Activated naive CD4-positive, alpha-beta T cell treated with anti-CD3 and anti-CD28 coated beads for 36 hours (primary cell): ENCODE measurements at regions not wholly inside any gene's neighbourhood (a gene's known extent, or its start where the extent isn't known, plus 50 kb on each side); places are given as distances from the start of the nearest gene placed in this dataset.

Source experiments
- CTCF ChIA-PET: fragments of 350-600 bp; sonication (Branson Sonifier 250); formaldehyde crosslinking; loops from one replicate; lab custom pipeline; 2021; ENCODE audit warnings: antibody characterized with exemption; lab: Charles Lee
- DNase-seq: peaks from one replicate; pipeline ENCODE4 v3.0.0-alpha.2; 2020
- H3K27ac Mint-ChIP-seq: one replicate; pipeline ENCODE4 v1.8.0; 2021; ENCODE audit warnings: mild to moderate bottlenecking, mixed read lengths
- H3K27me3 Mint-ChIP-seq: one replicate; pipeline ENCODE4 v1.8.0; 2021; ENCODE audit warnings: low read depth, mixed read lengths
- H3K36me3 Mint-ChIP-seq: one replicate; pipeline ENCODE4 v1.8.0; 2021; ENCODE audit warnings: low read depth, mixed read lengths
- H3K4me1 Mint-ChIP-seq: one replicate; pipeline ENCODE4 v1.8.0; 2021; ENCODE audit warnings: low read depth, mixed read lengths
- H3K4me3 Mint-ChIP-seq: one replicate; pipeline ENCODE4 v1.8.0; 2021; ENCODE audit warnings: mild to moderate bottlenecking, moderate library complexity, mixed read lengths
- H3K9me3 Mint-ChIP-seq: one replicate; pipeline ENCODE4 v1.8.0; 2021; ENCODE audit warnings: mixed read lengths
- intact Hi-C: fragments of 100-400 bp; cut with micrococcal nuclease; formaldehyde crosslinking; loops from one replicate; pipeline ENCODE4 v1.15.1; 2023

DNA sequence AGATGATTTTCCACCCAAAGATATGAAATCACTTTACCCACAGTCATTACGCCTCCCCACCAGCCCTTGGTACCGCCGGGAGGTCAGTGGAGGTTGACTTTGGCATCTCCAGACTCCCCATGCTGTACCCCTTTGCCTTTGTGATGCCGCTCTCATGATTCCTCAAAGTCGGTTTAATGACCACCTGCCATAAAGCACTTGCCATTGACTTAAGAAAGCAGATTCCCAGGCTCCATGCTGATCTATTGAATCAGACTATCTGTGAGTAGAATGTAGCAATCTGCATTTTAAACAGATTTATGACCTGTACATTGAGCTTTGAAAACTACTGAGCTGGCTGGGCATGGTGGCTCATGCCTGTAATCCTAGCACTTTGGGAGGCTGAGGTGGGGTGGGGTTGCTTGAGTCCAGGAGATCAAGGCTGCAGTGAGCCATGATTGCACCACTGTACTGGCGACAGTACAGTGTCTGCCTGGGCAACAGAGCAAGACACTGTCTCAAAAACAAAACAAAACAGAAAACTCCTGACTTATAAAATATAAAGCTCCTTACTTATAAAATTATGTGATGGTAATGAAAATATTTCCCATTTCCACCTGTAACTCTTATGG lies 235.2 kb downstream of the KLF5 start:
- intact Hi-C loops: no loop called here
- H3K27ac Mint-ChIP-seq: no peak overlapping the region
- H3K36me3 Mint-ChIP-seq: no peaks in the 10 kb centered on the region
- no peaks in the 10 kb centered on the region for H3K9me3 Mint-ChIP-seq
- peaks cover 4% of the 10 kb centered on the region for H3K27me3 Mint-ChIP-seq
- H3K4me1 Mint-ChIP-seq: no peaks in the 10 kb centered on the region
- DNase-seq: no peak
- CTCF ChIA-PET: interaction anchor here (0.6 to 0.9 kb wide), 2 partner anchors 58 to 80 kb away, joined by 3 read pairs; no protein-coding TSS in a partner anchor
- H3K4me3 Mint-ChIP-seq: no peak overlapping the region

DNA sequence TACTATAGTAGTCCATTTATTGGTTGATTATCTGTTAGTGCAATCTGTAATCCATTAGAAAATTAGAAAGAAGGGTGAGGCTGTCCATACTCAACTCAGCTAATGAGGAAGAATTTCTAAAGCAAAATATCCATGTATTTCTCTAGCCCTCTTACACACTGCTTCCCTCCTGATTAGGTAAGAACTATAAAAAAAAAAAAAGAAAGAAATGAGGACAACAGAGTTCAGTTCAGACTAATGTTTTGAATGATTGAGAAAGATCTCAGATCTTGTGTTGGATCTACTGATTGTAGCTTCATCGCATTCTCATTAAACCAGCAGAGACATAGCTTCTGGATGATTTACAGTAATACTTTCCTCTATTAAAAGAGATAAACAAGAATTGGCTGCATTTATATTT lies 233.3 kb downstream of the KLF5 start:
- H3K27ac Mint-ChIP-seq: no peak overlapping the region
- no peak for DNase-seq
- peaks cover 4% of the 10 kb centered on the region for H3K27me3 Mint-ChIP-seq
- no peaks in the 10 kb centered on the region for H3K4me1 Mint-ChIP-seq
- H3K36me3 Mint-ChIP-seq: no peaks in the 10 kb centered on the region
- CTCF ChIA-PET: interaction anchor here (0.6 to 1.1 kb wide), 2 partner anchors 129 to 363 kb away, joined by 3 read pairs; no protein-coding TSS in a partner anchor
- intact Hi-C loops: no loop called here
- no peak overlapping the region for H3K4me3 Mint-ChIP-seq
- no peaks in the 10 kb centered on the region for H3K9me3 Mint-ChIP-seq

DNA sequence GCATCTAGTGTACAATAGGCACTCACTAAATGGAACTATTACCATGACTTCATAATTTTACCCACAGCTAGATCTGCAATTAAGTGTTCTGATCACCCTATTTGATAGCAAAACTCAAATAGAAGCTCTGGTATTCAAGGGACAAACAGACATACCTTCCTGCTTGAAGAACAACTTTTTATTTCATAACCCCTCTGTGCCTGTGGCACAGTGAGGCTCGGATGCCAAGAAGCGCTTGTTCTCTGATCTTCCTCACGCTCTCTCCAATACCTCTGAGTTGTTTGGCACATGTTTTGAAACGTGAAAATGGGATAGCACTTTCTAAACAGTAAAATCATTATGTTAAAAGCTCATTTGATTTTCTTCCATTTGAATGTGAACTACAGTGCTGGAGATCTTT lies 232.0 kb downstream of the KLF5 start:
- CTCF ChIA-PET: no interaction called here
- Mint-ChIP-seq H3K9me3 (no peaks in the 10 kb centered on the region), H3K4me3 (no peak overlapping the region), H3K27ac (no peak overlapping the region), H3K27me3 (peaks cover 4% of the 10 kb centered on the region), H3K4me1 (no peaks in the 10 kb centered on the region), H3K36me3 (no peaks in the 10 kb centered on the region)
- DNase-seq: no peak
- intact Hi-C loops: no loop called here

DNA sequence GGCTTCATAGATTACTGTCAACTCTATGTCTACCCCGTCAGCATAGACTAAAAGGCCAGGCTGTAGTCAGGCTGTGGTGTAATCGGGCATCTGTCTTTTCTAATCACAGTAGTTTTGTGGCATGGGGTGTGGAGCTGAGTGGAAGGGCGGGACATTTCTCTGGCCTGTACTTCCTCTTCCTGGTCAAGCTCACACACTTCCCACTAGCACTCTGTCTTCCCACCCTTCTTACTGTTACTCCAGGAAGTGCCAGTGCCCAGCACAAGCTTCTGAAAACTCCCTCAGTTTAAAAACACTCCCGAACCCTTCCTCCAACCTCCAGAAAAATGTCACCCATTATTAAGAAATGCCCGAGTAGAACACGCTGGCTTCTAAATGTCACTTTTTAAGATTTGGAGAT lies 229.8 kb downstream of the KLF5 start:
- no peaks in the 10 kb centered on the region for H3K4me1 Mint-ChIP-seq
- CTCF ChIA-PET: no interaction called here
- intact Hi-C loops: loop anchor here (5.0 kb wide), 1 partner anchor 419 kb away; no protein-coding TSS in a partner anchor
- DNase-seq: no peak
- H3K27me3 Mint-ChIP-seq: no peaks in the 10 kb centered on the region
- no peaks in the 10 kb centered on the region for H3K9me3 Mint-ChIP-seq
- no peak overlapping the region for H3K27ac Mint-ChIP-seq
- H3K36me3 Mint-ChIP-seq: no peaks in the 10 kb centered on the region
- H3K4me3 Mint-ChIP-seq: no peak overlapping the region

DNA sequence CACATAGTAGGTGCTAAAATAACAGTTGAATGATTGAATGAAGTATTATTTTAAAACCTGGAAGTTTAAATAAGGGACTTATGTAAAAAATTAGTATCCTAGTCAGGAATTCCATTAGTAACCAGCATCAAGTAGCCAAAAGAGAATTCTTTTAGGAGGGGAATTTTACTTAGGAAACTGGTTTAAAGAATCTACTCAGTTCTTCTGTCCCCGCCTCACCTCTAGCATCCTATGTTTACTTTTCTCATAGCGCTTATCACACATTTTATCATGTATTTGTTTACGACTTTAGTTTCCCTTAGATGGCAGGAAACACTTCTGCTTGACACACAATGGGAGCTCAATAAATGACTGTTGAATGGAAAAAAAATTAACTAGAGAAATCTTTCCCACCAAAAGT lies 229.0 kb downstream of the KLF5 start:
- CTCF ChIA-PET: no interaction called here
- Mint-ChIP-seq H3K27ac (no peak overlapping the region), H3K9me3 (no peaks in the 10 kb centered on the region), H3K4me1 (no peaks in the 10 kb centered on the region), H3K4me3 (no peak overlapping the region), H3K27me3 (no peaks in the 10 kb centered on the region), H3K36me3 (no peaks in the 10 kb centered on the region)
- intact Hi-C loops: loop anchor here (5.0 kb wide), 1 partner anchor 419 kb away; no protein-coding TSS in a partner anchor
- DNase-seq: no peak

DNA sequence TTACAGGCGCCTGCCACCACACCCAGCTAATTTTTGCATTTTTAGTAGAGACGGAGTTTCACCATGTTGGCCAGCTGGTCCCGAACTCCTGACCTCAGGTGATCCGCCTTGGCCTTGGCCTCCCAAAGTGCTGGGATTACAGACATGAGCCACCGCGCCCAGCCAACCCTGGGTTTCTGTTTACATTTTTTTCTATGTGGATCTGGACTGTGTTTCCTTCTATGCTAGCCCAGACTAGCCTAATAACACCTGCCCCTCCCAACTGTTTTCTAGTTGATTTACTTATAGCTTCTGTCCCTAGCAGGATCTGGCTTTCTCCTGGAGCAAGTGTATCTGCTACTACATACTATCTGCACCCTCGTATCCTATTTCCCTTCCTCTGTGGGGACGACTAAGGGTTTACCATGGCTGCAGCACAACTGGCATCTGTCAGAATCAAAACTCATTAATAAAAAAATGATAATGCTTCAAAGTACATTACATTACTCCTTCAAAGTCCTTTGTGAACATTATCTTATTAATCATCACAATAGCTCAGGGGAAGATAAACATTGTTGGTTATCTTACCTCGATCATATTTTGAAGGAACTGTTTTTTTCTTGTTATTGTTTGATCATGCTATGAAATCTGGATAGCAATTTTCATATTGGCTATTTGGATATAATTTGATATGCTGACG lies 228.3 kb downstream of the KLF5 start:
- Mint-ChIP-seq H3K9me3 (no peaks in the 10 kb centered on the region), H3K4me1 (no peaks in the 10 kb centered on the region), H3K4me3 (no peak overlapping the region), H3K27ac (no peak overlapping the region), H3K27me3 (no peaks in the 10 kb centered on the region), H3K36me3 (no peaks in the 10 kb centered on the region)
- DNase-seq: no peak
- CTCF ChIA-PET: interaction anchor here (0.6 kb wide), 1 partner anchor 225 kb away, joined by 3 read pairs; no protein-coding TSS in a partner anchor
- intact Hi-C loops: loop anchor here (5.0 kb wide), 1 partner anchor 420 kb away; no protein-coding TSS in a partner anchor

DNA sequence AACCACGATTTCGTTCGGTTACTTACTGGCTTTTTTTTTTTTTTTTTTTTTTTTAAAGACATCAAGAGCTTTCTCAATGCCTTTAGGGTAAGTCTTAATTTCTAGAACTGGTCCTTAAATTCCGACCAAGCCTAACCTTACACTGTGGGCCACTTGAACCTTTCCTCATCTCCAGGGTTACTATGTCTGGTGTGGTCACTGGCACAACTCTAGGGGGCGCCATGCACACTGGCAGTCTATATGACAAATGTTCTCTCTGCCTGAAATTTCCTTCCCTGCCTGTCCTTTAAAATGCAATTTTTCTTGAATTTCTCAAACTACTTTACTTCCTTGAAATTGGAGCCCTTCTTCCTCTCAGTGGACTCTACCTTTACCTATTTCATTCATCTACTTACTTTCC lies 227.4 kb downstream of the KLF5 start:
- H3K27ac Mint-ChIP-seq: no peak overlapping the region
- no peaks in the 10 kb centered on the region for H3K4me1 Mint-ChIP-seq
- intact Hi-C loops: loop anchor here (5.0 kb wide), 1 partner anchor 421 kb away; no protein-coding TSS in a partner anchor
- no peaks in the 10 kb centered on the region for H3K36me3 Mint-ChIP-seq
- no peaks in the 10 kb centered on the region for H3K9me3 Mint-ChIP-seq
- no peaks in the 10 kb centered on the region for H3K27me3 Mint-ChIP-seq
- CTCF ChIA-PET: interaction anchor here (0.6 kb wide), 2 partner anchors 35 to 41 kb away, joined by 3 read pairs; no protein-coding TSS in a partner anchor
- DNase-seq: no peak
- H3K4me3 Mint-ChIP-seq: no peak overlapping the region

DNA sequence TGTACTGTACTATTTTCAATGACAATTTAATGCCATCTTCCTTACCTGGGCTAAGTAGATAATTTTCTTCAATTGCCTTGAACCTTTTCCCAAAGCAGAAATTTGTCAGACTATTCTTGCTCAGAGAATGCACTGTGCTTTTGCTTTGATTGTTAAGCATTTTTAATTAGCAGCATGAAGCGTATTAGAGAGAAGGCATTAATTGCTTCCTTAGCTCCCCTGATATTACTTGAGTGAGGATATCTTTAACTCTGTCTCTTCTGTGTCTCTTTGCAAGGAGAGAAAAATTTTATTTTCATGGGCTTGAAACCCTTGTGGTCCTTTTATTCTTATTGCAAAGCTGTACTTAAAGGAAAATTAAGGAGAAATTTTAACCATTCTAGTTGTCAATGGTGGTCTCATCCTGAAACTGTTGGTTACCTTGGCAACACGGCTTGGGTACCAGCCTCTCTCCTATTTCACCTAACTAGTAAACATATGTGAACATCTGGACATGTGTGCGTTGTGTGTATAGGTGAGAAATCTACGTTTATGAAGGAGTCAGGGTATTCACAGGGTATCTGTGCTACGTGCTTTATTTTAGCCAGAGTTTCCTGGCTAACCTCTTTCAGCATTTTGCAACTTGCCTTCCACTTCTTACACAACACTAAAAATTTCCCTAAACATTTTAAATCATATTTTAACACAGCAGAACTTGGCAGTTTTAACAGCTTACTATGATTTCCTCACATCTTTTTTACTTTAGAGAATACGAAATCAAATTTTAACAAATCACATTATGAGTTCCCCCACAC lies 225.5 kb downstream of the KLF5 start:
- intact Hi-C loops: no loop called here
- H3K9me3 Mint-ChIP-seq: no peaks in the 10 kb centered on the region
- no peak for DNase-seq
- H3K4me1 Mint-ChIP-seq: no peaks in the 10 kb centered on the region
- CTCF ChIA-PET: interaction anchor here (0.6 to 0.7 kb wide), 2 partner anchors 1867 to 1931 kb away, joined by 3 to 4 read pairs; no protein-coding TSS in a partner anchor
- no peaks in the 10 kb centered on the region for H3K27me3 Mint-ChIP-seq
- no peaks in the 10 kb centered on the region for H3K36me3 Mint-ChIP-seq
- no peak overlapping the region for H3K27ac Mint-ChIP-seq
- H3K4me3 Mint-ChIP-seq: no peak overlapping the region

DNA sequence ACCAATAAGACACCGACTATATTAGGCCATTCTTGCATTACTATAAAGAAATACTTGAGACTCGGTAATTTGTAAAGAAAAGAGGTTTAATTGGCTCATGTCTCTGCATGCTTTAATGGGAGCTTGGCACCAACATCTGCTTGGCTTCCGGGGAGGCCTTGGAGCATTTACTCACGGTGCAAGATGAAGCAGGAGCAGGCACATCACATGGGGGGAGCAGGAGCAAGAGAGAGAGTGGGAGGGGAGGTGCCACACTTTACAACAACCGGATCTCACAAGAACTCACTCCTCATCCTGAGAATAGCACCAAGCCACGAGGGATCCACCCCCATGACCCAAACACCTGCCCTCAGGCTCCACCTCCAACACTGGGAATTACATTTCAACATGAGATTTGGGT lies 224.8 kb downstream of the KLF5 start:
- H3K9me3 Mint-ChIP-seq: no peaks in the 10 kb centered on the region
- no peak overlapping the region for H3K27ac Mint-ChIP-seq
- H3K4me3 Mint-ChIP-seq: no peak overlapping the region
- H3K4me1 Mint-ChIP-seq: no peaks in the 10 kb centered on the region
- intact Hi-C loops: no loop called here
- H3K36me3 Mint-ChIP-seq: no peaks in the 10 kb centered on the region
- CTCF ChIA-PET: interaction anchor here (0.6 kb wide), 1 partner anchor 1867 kb away, joined by 3 read pairs; no protein-coding TSS in a partner anchor
- no peak for DNase-seq
- no peaks in the 10 kb centered on the region for H3K27me3 Mint-ChIP-seq

DNA sequence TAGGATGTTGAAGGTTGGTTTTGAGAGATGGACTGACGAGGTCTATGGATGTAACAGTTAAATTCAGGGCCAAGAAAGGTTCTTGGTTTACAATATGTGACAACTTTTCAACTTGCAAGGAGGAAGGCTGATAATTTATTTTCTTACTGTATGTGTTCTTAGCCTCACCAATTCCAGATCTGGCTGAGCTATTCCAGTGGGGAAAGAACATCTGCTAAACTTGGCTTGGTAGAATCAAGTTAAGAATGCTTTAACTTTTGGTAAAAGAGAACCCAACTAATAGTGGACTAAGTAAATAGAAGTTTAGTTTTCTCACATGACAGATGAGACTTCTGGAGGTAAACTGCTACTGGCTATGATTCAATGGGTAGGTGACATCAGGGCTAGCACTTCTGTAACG lies 222.9 kb downstream of the KLF5 start:
- no peak for DNase-seq
- H3K9me3 Mint-ChIP-seq: peaks cover 1% of the 10 kb centered on the region
- H3K27me3 Mint-ChIP-seq: no peaks in the 10 kb centered on the region
- no peaks in the 10 kb centered on the region for H3K36me3 Mint-ChIP-seq
- peaks cover 2% of the 10 kb centered on the region for H3K4me1 Mint-ChIP-seq
- no peak overlapping the region for H3K27ac Mint-ChIP-seq
- CTCF ChIA-PET: interaction anchor here (0.6 kb wide), 2 partner anchors 238 to 415 kb away, joined by 3 read pairs; no protein-coding TSS in a partner anchor
- intact Hi-C loops: no loop called here
- no peak overlapping the region for H3K4me3 Mint-ChIP-seq

DNA sequence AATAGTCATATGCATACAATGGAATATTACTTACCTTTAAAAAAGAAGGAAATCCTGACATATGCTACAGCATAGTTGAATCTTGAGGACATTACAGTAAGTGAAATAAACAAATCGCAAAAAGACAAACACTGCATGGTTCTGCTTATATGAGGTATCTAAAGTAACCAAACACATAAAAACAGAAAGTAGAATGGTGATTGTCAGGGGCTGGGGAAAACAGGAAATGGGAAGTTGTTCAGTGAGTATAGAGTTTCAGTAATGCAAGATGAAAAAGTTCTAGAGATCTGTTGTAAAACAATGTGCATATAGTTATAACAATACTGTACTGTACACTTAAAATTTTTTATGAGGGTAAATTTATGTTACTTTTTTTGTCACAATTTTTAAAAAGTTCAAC lies 219.4 kb downstream of the KLF5 start:
- Mint-ChIP-seq H3K4me1 (peaks cover 12% of the 10 kb centered on the region), H3K9me3 (peaks cover 1% of the 10 kb centered on the region), H3K27me3 (no peaks in the 10 kb centered on the region), H3K4me3 (no peak overlapping the region), H3K36me3 (no peaks in the 10 kb centered on the region), H3K27ac (no peak overlapping the region)
- intact Hi-C loops: no loop called here
- CTCF ChIA-PET: interaction anchor here (0.7 to 1.0 kb wide), 2 partner anchors 18 to 758 kb away, joined by 3 to 4 read pairs; no protein-coding TSS in a partner anchor
- no peak for DNase-seq

DNA sequence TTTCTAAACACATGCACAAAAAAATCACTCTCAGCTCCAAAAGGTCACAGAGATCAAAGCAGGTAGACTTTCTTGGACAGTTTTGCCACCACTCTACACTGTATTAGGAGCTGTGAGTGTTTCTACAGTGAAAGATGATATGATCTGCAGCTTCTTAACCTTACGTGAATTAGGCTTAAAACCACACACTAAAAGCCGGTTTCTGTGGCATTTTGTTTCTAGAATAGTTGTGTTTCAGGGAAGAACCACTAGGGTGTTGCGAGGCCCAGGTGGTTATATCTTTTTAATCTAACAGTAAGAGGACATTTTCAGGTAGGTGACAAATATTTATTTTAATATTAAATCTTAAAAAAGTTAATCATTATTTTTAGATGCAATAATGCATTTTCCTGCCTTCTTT lies 216.4 kb downstream of the KLF5 start:
- intact Hi-C loops: no loop called here

More for the DNA sequence above, 216.4 kb downstream of the KLF5 start:
- CTCF ChIA-PET: no interaction called here
- H3K27ac Mint-ChIP-seq: no peak overlapping the region
- no peaks in the 10 kb centered on the region for H3K27me3 Mint-ChIP-seq
- H3K4me3 Mint-ChIP-seq: no peak overlapping the region
- H3K36me3 Mint-ChIP-seq: no peaks in the 10 kb centered on the region
- peaks cover 3% of the 10 kb centered on the region for H3K9me3 Mint-ChIP-seq
- DNase-seq: no peak
- H3K4me1 Mint-ChIP-seq: peaks cover 12% of the 10 kb centered on the region
